DMS153 treated with DMSO at 0.1 percent for 48 hours (cell line): ENCODE measurements at regions not wholly inside any gene's neighbourhood (a gene's known extent, or its start where the extent isn't known, plus 50 kb on each side); places are given as distances from the start of the nearest gene placed in this dataset.

Experiments
- DNase-seq: peaks from one replicate; lab custom pipeline; 2025; ENCODE audit not compliant: unreplicated experiment; lab: John Stamatoyannopoulos, UW

DNA sequence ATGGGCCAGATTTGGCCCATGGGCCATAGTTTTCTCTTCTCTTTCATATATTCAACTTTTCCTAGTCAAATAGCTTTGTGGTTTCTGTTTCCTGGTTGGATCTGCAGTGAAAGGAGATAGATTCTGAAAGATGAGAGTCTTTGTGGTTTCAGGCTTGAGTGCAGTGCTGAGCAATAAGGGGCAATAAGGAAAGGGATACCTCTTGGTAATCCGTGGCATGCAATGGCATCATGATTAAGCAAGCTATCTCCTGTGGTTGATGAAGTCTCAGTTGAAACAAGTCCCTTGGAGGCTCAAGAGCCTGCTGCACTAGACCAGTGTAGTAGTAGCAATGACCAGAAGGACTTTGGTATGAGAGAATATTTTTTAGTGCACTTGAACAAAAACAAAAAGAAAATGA lies 187.7 kb upstream of the CNTNAP2 start:
- DNase-seq = no peak

DNA sequence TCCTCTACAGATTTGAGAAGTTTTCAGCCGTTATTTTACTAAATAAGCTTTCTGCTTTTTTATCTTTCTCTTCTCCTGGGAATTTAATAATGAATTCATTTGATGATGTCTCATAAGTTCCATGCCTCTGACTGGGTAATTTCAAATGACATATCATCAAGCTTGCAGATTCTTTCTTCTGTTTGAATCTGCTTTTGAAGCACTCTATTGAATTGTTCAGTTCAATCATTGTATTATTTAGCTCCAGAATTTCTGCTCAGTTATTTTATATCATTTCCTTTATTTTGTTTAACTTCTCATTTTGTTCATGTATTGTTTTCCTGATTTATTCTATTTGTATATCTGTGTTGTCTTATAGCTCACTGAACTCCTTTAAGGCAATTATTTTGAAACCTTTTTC lies 196.9 kb upstream of the CNTNAP2 start:
- DNase-seq = no peak

DNA sequence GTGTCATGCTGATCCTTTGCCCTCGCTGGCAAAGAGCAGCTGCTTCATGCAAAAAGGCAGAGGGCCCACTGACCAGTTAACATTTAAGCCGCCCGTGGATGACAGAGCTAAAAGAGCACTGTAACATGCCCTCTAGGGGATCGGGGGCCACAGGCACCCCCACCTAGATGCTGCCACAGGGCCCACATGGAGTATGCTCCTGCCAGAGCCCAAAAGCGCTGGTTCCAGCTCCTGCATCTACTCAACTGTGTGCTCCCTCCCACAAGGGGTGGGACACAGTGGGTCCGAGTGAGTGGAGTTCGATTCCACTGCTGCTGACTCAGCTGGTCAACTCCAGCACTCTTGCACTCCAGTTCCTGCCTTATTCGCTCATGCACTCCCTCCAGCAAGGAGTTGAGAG lies 199.8 kb upstream of the CNTNAP2 start:
- DNase-seq = no peak

GRCh38 chr7:145915679-145916078 lies 200.9 kb upstream of the CNTNAP2 start:
- DNase-seq = no peak

DNA sequence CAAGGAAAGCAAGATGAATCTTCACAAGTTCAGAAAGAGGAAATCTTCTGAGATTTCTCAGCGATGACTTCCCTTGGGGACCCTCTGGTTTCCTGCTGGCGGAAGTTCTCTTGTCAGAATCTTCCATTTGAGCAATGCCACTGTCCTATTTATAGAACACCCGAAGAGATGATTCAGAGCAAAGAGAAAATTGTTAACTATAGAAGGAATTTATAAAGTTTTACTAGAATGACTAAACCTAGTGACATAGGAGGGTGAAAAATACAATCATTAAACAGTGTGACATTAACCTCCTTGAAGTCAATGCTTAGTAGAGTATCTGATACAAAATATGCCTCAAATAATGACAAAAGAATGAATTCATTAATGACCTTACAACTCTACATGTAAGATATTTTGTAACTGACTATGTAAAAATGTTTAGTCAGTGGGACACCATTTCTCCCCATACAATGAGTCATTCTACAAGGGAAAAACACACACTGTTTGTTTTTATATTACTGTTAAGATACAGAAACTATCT lies 206.5 kb upstream of the CNTNAP2 start:
- no peak for DNase-seq

GRCh38 chr7:145903658-145904057 lies 212.9 kb upstream of the CNTNAP2 start:
- DNase-seq = no peak

GRCh38 chr7:145902123-145902522 lies 214.5 kb upstream of the CNTNAP2 start:
- DNase-seq = no peak

DNA sequence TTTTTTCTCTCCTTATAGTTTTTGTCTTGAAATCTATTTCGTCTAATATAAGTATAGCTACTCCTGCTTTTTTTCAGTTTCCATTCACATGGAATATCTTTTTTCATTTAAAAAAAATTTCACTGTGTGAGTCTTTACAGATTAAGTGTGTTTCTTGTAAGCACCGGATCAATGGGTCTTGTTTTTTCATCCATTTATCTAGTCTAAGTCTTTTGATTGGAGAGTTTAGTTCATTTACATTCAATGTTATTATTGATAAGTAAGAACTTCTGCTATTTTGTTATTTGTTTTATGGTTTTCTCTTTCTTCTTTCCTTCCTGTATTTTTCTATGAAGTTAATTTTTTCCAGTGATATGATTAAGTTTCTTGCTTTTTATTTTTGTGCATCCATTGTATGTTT lies 216.7 kb upstream of the CNTNAP2 start:
- no peak for DNase-seq

DNA sequence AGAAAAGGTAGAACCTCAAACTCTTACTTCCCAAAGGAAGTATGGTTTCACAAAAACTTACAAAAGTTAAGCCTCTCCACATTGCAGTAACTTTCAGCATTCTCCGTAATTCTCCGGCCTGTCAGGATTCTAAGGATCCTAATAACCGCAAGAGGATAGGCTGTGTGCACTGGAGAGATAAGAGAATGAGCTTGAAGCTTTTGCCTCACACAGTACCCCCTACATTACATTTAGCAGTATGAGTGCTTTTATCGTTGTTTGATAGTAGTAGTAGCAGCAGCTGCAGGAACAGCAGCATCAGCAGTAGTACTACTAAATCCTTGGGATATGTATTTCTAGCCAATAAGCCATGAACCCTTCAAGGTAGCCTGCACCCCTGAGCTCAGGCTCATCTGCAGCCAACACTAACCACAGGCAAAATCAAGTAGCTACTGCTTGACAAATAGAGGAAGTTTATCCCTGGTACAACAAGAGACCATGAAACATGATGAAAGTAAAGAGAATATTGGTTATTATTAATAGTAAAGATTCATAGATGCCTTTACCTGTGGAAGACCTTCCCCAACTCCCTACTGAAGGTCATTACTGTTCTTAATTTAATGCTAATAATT lies 222.6 kb upstream of the CNTNAP2 start:
- no peak for DNase-seq

DNA sequence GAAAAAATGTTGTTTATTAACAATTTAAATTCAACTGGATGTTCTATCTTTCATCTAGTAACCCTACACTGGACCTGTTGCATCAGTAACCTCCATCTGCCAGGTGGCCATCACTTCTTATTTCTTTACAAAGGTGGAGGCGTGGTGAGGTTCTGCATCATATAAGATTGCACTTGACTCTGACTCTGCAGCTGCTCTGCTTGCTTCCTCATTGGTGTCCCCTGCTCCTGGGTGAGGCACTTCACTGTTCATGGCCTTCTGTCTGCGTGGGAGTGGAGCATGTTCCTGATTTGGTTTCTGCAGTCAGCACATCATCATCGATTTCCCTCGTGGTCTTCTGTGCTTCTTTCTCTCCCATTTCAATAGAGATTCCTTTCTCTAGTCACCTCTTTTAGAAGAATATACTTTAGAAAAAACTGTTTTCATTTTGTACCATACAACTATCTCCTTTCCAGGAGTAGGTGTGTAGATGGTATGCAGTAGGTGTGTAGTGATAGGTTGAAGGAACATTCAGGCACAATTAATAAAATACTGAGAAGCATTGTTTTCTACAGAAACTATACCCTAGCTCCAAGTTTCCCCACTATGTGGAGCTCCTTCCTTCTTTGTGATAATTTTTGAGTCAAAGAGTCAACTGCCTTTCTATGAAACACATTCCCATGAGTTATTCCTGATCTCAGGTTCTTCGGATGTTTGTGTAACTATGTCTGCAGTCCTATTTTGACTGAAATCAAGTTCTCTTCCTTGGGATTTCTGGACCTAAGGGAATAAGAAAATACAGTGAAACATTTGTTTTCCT lies 231.7 kb upstream of the CNTNAP2 start:
- DNase-seq = no peak

DNA sequence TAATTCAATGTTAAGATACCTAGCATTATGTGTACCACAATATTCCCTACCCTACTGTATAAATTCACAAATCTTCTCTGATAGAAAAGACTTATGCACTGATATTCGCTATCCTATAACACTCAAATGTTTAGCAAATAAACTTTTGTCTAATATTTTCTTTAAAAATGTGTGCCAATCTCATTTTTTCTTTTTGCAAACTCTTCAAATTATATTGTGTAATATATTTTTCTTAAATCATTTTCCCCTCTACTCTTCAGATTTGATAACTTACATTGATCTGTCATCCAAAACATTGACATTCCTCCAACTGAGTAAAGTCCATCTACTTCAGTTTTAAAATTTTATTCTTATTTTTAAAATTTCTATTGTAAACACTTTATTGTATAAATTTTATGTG lies 240.2 kb upstream of the CNTNAP2 start:
- DNase-seq = no peak

DNA sequence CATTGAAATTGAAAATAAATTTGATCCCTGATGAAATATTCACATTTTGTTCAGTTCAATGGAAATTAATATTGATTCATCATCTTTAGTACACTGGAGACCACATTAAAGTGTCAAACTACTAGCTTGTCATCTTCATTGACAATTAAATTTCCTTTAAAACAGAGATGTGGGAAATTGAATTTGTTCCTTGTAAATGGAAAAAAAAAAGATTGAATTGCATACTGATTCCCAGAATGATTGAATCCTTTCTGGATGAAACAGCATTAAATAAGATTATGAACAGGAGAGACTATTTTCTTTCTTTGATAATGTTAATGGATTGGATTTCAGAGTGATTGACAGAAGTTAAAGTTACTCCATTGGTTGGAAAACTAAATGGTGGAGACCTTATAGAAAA lies 241.3 kb upstream of the CNTNAP2 start:
- DNase-seq = no peak

GRCh38 chr7:145868935-145869334 lies 247.7 kb upstream of the CNTNAP2 start:
- no peak for DNase-seq

DNA sequence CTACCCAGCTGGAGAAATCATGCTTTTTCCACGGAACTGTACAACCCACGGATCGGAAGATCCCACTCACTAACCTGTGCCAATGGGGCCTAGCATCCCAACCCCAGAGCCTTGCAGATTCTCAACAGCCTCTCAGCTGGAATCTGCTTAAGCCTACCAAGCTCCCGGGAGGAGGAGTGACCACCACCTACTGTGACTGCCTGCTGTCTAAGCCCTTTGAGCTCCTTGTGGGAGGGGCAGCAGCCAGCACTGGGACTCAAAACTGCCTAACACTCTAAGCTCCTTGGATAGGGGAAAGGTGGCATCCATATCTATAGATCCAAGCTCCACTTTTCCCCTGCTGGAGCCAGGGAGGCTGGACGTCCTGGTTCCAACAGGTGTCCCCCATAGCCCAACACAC lies 254.4 kb upstream of the CNTNAP2 start:
- no peak for DNase-seq

DNA sequence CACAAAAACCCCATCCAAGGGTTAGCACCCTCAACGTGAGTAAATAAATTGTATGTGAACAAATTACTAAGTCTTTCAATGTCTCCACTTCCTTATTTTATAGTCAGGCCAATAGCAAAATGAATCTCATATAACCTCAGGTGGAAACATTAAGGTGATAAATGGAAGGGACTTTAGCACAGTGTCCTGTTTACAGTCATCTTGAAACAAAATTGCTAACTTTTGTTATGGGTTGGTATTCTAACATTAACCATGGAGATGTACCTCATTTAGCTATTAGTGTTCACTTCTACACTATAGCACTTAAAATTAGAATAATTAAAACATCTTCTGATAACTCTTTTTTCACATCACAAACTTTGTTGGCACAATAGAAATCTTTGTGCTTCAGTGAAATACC lies 255.8 kb upstream of the CNTNAP2 start:
- DNase-seq = no peak

DNA sequence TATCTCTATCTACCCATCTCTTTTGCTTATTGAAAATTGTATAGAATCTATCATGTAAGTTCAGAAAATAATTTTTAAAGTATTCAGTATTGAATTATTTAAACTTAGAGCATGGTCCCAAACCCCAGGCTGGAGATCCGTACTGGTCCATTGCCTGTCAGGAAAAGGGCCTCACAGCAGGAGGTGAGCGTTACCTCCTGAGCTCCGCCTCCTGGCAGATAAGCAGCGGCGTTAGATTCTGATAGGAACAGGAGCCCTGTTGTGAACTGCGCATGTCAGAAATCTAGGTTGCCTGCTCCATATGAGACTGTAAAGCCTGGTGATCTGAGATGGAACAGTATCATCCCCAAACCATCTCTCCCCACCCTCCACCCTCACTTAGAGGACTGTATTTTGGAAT lies 266.0 kb upstream of the CNTNAP2 start:
- DNase-seq = no peak

DNA sequence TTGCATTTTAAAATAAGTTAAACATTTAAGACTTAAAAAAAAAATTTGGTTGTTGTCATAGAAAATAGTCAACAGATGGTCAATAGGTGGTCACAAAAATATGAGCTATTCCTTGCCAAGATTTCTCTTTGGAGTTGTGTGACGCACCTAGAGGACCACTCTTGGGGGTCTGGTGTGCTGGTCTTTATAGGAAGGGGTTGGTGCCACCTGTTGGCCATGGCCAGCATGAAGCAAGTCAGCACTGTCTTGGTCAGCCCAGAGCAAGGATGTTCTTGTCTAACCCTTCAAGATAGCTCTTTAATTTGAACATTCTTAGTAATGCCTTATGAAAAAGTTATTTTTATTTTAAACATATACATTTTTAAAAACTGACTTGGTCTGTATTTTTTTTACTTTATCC lies 267.9 kb upstream of the CNTNAP2 start:
- DNase-seq = no peak

DNA sequence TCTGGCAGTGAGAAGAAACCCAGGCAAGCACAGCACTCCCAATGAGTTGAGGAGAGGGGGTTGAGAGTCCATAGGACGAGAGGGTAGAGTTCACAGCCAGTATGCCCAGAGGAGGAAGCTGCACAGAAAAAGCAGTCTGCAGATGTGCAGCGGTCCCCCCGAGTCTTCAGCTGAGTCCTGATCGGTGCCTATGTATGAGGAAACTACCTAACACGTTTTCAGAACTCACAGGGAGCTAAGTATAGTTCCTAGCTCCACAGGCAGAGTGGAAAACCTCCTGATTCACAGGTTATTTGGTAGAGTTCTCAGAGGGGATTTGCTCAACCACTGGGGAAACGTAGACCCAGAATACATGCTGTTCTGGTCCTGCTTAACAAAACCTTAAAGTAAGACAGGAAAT lies 271.3 kb upstream of the CNTNAP2 start:
- no peak for DNase-seq

GRCh38 chr7:145839814-145840213 lies 276.8 kb upstream of the CNTNAP2 start:
- no peak for DNase-seq

- no peak for DNase-seq
Measured at GRCh38 chr7:145831616-145832206, 284.9 kb upstream of the CNTNAP2 start.

- DNase-seq = no peak
Measured at GRCh38 chr7:145817687-145818086, 298.9 kb upstream of the CNTNAP2 start.

DNA sequence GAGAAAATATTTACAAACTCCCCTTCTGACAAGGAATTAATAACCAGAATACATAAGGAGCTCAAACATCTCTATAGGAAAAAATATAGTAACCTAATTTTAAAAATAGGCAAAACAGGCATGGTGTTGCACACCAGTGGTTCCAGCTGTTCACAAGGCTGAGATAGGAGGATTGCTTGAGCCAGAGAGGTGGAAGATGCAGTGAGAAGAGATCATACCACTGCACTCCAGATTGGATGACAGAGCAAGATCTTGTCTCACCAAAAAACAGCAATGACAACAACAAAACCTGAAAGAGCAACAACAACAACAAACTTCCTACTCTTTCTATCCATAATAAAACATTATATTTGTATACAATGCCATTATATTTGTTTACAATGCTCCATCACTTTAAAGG lies 304.4 kb upstream of the CNTNAP2 start:
- DNase-seq = no peak
